Smooth muscle cell (in vitro differentiated cells): ENCODE measurements at regions not wholly inside any gene's neighbourhood (a gene's known extent, or its start where the extent isn't known, plus 50 kb on each side); places are given as distances from the start of the nearest gene placed in this dataset.

Source experiments
- DNase-seq: peaks from one replicate; lab custom pipeline; 2025; ENCODE audit not compliant: unreplicated experiment; lab: John Stamatoyannopoulos, UW
- H2AFZ ChIP-seq: fragments of 200-600 bp; sonication (generic); 2 replicates; pipeline ENCODE4 v1.6.0; 2016; ENCODE audit warnings: antibody characterized with exemption, low read depth, mild to moderate bottlenecking
- H3F3A ChIP-seq: fragments of 200-600 bp; sonication (generic); 2 replicates; pipeline ENCODE4 v1.6.0; 2017; ENCODE audit warnings: antibody characterized with exemption, low read depth
- H3K27ac ChIP-seq: fragments of 200-600 bp; sonication (generic); 2 replicates; pipeline ENCODE4 v1.5.1; 2016; ENCODE audit warnings: low read depth, mild to moderate bottlenecking
- H3K27me3 ChIP-seq: fragments of 200-600 bp; sonication (generic); 2 replicates; pipeline ENCODE4 v1.6.1; 2016; ENCODE audit warnings: low read depth, mild to moderate bottlenecking
- H3K36me3 ChIP-seq: fragments of 200-600 bp; sonication (generic); 2 replicates; pipeline ENCODE4 v1.5.1; 2016; ENCODE audit warnings: low read depth
- H3K4me1 ChIP-seq: fragments of 200-600 bp; sonication (generic); 2 replicates; pipeline ENCODE4 v1.5.1; 2016; ENCODE audit warnings: low read depth
- H3K4me2 ChIP-seq: fragments of 200-600 bp; sonication (generic); 2 replicates; pipeline ENCODE4 v1.6.0; 2016; ENCODE audit warnings: mild to moderate bottlenecking
- H3K4me3 ChIP-seq: fragments of 200-600 bp; sonication (generic); 2 replicates; pipeline ENCODE4 v1.5.1; 2016; ENCODE audit warnings: mild to moderate bottlenecking
- H3K79me2 ChIP-seq: fragments of 200-600 bp; sonication (generic); 2 replicates; pipeline ENCODE4 v1.6.0; 2016; ENCODE audit warnings: low read depth, mild to moderate bottlenecking
- H3K9ac ChIP-seq: fragments of 200-600 bp; sonication (generic); 2 replicates; pipeline ENCODE4 v1.6.0; 2016; ENCODE audit warnings: low read depth
- H3K9me3 ChIP-seq: fragments of 200-600 bp; sonication (generic); replicated peaks from 2 replicates; pipeline ENCODE4 v1.5.1; 2016; ENCODE audit warnings: low read depth
- H4K20me1 ChIP-seq: fragments of 200-600 bp; sonication (generic); 2 replicates; pipeline ENCODE4 v1.6.0; 2016; ENCODE audit warnings: low read depth
- CTCF ChIP-seq: fragments of 200-600 bp; sonication (generic); IDR thresholded peaks from 2 replicates; pipeline ENCODE4 v1.5.1; 2017; ENCODE audit warnings: borderline replicate concordance, mild to moderate bottlenecking, antibody characterized with exemption; ENCODE audit not compliant: insufficient read depth, poor library complexity, severe bottlenecking
- WGBS: methylation state at CpG from one replicate; pipeline ENCODE4 v1.1.7; 2016; ENCODE audit warnings: low lambda C conversion rate; 5-methylcytosine and 5-hydroxymethylcytosine counted together

GRCh38 chr1:36626435-36626834, 143.7 kb upstream of the CSF3R start:
- H3K4me1 ChIP-seq = no peaks in the 10 kb centered on the region
- peaks cover 18% of the 10 kb centered on the region for H3K27me3 ChIP-seq
- no peak for TF ChIP-seq CTCF
- no peak for DNase-seq
- no peak overlapping the region for H2AFZ ChIP-seq
- no peak overlapping the region for H3K9ac ChIP-seq
- H3K4me2 ChIP-seq = no peak overlapping the region
- H3K4me3 ChIP-seq = no peak overlapping the region
- no peaks in the 10 kb centered on the region for H4K20me1 ChIP-seq
- no peaks in the 10 kb centered on the region for H3F3A ChIP-seq
- no peak overlapping the region for H3K27ac ChIP-seq
- H3K79me2 ChIP-seq = no peaks in the 10 kb centered on the region
- no peaks in the 10 kb centered on the region for H3K36me3 ChIP-seq
- H3K9me3 ChIP-seq = no peaks in the 10 kb centered on the region

- no peaks in the 10 kb centered on the region for H3K36me3 ChIP-seq
- DNase-seq = no peak
- WGBS = 68% methylated on average over 11 of the region's 11 CpGs
- no peaks in the 10 kb centered on the region for H4K20me1 ChIP-seq
- H3K27me3 ChIP-seq = peaks cover 14% of the 10 kb centered on the region
- no peak overlapping the region for H3K9ac ChIP-seq
- H3K4me1 ChIP-seq = no peaks in the 10 kb centered on the region
- no peak overlapping the region for H3K27ac ChIP-seq
- H3F3A ChIP-seq = no peaks in the 10 kb centered on the region
- H3K4me3 ChIP-seq = no peak overlapping the region
- H3K9me3 ChIP-seq = no peaks in the 10 kb centered on the region
- TF ChIP-seq CTCF = no peak
- H3K4me2 ChIP-seq = no peak overlapping the region
- no peak overlapping the region for H2AFZ ChIP-seq
- H3K79me2 ChIP-seq = no peaks in the 10 kb centered on the region
These were observed 143.2 kb upstream of the CSF3R start for GRCh38 chr1:36625935-36626310.

GRCh38 chr1:36625253-36625934, 142.7 kb upstream of the CSF3R start:
- Histone ChIP-seq H3K9me3 (no peaks in the 10 kb centered on the region), H3F3A (no peaks in the 10 kb centered on the region), H3K27ac (no peak overlapping the region), H2AFZ (no peak overlapping the region), H3K4me2 (no peak overlapping the region), H3K79me2 (no peaks in the 10 kb centered on the region), H3K27me3 (peaks cover 14% of the 10 kb centered on the region), H3K4me3 (no peak overlapping the region), H3K36me3 (no peaks in the 10 kb centered on the region), H3K9ac (no peak overlapping the region), H4K20me1 (no peaks in the 10 kb centered on the region), H3K4me1 (no peaks in the 10 kb centered on the region)
- 75% methylated on average over 6 of the region's 6 CpGs for WGBS
- TF ChIP-seq CTCF = no peak
- DNase-seq = no peak

- Histone ChIP-seq H4K20me1 (no peaks in the 10 kb centered on the region), H3K4me3 (no peak overlapping the region), H3F3A (no peaks in the 10 kb centered on the region), H3K9ac (no peak overlapping the region), H3K4me1 (no peaks in the 10 kb centered on the region), H2AFZ (no peak overlapping the region), H3K9me3 (no peaks in the 10 kb centered on the region), H3K36me3 (no peaks in the 10 kb centered on the region), H3K27ac (no peak overlapping the region), H3K4me2 (no peak overlapping the region), H3K27me3 (peaks cover 14% of the 10 kb centered on the region), H3K79me2 (no peaks in the 10 kb centered on the region)
- DNase-seq = no peak
- no peak for TF ChIP-seq CTCF
- 70% methylated on average over 2 of the region's 2 CpGs for WGBS
These were observed 141.8 kb upstream of the CSF3R start for GRCh38 chr1:36624466-36624865.
